HUES64 (cell line): ENCODE measurements at regions not wholly inside any gene's neighbourhood (a gene's known extent, or its start where the extent isn't known, plus 50 kb on each side); places are given as distances from the start of the nearest gene placed in this dataset.

Source experiments
- H3K27ac ChIP-seq: 2 replicates; pipeline ENCODE4 v1.7.0; 2013; ENCODE audit warnings: low read depth, low read length, inconsistent platforms
- H3K27me3 ChIP-seq: 2 replicates; pipeline ENCODE4 v1.6.1; 2013; ENCODE audit warnings: mild to moderate bottlenecking, low read length; ENCODE audit not compliant: insufficient read depth
- H3K36me3 ChIP-seq: 2 replicates; pipeline ENCODE4 v1.6.1; 2013; ENCODE audit warnings: mild to moderate bottlenecking, low read length; ENCODE audit not compliant: insufficient read depth
- H3K4me1 ChIP-seq: 2 replicates; pipeline ENCODE4 v1.6.1; 2013; ENCODE audit warnings: mild to moderate bottlenecking, low read length, moderate library complexity; ENCODE audit not compliant: insufficient read depth
- H3K4me3 ChIP-seq: 2 replicates; pipeline ENCODE4 v1.5.1; 2013; ENCODE audit warnings: mild to moderate bottlenecking, low read length, moderate library complexity
- H3K9ac ChIP-seq: 2 replicates; pipeline ENCODE4 v1.6.1; 2013; ENCODE audit warnings: mild to moderate bottlenecking, low read depth, low read length
- H3K9me3 ChIP-seq: 2 replicates; pipeline ENCODE4 v1.6.1; 2013; ENCODE audit warnings: low read depth, low read length; ENCODE audit not compliant: insufficient read depth
- WGBS: fragments of 150-250, 120-280 bp; methylation state at CpG from one replicate; pipeline ENCODE4 v1.1.7; 2013; ENCODE audit warnings: missing lambda C conversion rate; 5-methylcytosine and 5-hydroxymethylcytosine counted together

DNA sequence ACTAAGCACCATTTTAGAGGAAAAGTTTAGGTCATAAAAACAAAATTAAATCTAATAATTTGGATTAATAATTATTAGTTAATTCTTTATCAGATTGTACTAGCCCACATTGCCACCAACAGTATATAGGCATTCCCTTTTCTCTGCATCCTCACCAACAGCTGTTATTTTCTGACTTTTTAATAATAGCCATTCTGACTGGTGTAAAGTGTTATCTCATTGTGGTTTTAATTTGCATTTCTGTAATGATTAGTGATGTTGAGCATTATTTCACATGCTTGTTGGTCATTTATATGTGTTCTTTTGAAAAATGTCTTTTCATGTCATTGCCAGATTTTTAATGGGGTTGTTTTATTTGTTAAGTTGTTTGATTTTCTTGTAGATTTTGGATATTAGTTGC is 319.1 kb upstream of the SYNCRIP start:
- Histone ChIP-seq H3K4me1 (no peaks in the 10 kb centered on the region), H3K27ac (no peak overlapping the region), H3K9ac (no peak overlapping the region), H3K27me3 (no peaks in the 10 kb centered on the region), H3K4me3 (no peak overlapping the region), H3K9me3 (peaks cover 9% of the 10 kb centered on the region; the same call in 1 of the 2 replicates), H3K36me3 (no peaks in the 10 kb centered on the region)

DNA sequence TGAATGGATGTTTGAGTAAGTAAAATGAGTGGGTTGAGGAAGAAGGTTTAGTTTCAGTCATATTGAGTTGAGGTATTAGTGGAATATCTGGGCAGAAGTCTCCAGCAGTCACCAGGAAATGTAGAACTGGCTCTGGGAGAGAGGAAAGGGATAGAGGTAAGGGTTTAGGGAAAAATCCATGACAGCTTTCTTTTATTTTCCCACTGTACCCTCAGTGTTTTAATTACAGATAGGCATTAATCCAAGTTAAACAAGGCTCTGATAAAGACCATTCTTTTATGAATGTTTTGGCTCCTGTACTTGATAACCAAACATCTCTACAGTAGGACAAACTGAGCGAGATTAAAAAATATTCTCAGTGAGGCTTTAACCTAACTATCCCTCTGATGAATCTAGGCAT is 318.4 kb upstream of the SYNCRIP start:
- Histone ChIP-seq H3K36me3 (no peaks in the 10 kb centered on the region), H3K9ac (no peak overlapping the region), H3K27ac (no peak overlapping the region), H3K4me3 (no peak overlapping the region), H3K9me3 (peaks cover 9% of the 10 kb centered on the region; the same call in 1 of the 2 replicates), H3K27me3 (no peaks in the 10 kb centered on the region), H3K4me1 (no peaks in the 10 kb centered on the region)
- no CpG with 5 or more reads among the region's 1 CpG for WGBS

DNA sequence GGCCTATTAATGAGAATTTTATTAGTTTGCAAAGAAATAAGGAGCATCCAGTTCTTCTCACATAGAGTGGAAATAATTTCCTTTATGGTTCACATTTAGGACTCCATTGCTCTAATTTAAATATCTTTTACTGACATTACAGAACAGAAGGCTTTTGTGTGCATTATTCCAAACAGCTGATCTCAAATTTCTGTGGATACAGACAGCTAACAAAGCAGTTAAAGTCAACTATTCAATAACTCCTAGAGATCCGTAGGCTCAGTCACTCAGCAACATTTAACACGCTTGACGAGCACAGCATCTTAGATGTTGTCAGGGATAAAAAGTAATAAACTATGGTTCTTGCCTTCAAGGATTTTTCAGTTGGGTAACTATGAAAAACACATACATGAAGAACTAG is 305.8 kb upstream of the SYNCRIP start:
- Histone ChIP-seq H3K4me3 (no peak overlapping the region), H3K36me3 (no peaks in the 10 kb centered on the region), H3K27me3 (no peaks in the 10 kb centered on the region), H3K9ac (no peak overlapping the region), H3K4me1 (no peaks in the 10 kb centered on the region), H3K9me3 (peaks cover 3% of the 10 kb centered on the region; the same call in 1 of the 2 replicates), H3K27ac (no peak overlapping the region)
- 100% methylated on average over 3 of the region's 3 CpGs for WGBS

DNA sequence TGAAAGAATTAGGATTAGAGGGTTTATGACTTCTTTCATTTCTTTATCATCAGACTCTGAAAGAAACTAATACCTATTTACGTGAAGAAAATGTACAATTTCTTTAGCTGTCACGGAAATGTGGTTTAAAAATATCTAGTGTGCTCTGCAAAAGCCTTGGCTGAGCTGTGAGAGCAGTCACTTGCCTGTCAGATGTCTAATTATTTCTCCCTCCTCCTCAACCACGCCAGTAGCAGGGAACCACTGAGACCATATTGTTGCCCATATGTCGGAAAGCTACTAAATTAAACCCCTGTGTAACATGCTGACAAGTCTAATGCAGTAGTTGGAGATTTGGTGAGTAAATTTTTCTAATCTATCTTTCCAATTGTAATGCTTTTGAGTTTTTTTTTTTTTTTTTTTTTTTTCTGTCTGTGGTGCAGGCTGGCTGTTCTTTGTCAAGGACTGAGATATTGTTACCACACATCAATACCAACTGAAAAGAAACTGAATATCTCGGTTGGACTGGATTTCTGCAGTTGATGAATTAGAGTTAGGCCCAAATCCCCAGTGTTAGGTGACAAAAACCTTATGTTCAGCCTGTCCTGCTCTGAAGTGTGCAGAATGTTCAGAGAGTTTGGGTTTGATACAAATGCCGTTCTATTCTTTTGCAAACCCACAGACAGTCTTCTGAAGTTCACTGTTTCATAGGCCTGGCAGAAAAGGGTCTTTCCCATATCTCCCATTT is 302.9 kb upstream of the SYNCRIP start:
- Histone ChIP-seq H3K4me1 (no peaks in the 10 kb centered on the region), H3K9me3 (no peaks in the 10 kb centered on the region), H3K9ac (no peak overlapping the region), H3K36me3 (no peaks in the 10 kb centered on the region), H3K27ac (no peak overlapping the region), H3K4me3 (no peak overlapping the region), H3K27me3 (no peaks in the 10 kb centered on the region)
- 95% methylated on average over 6 of the region's 6 CpGs for WGBS

DNA sequence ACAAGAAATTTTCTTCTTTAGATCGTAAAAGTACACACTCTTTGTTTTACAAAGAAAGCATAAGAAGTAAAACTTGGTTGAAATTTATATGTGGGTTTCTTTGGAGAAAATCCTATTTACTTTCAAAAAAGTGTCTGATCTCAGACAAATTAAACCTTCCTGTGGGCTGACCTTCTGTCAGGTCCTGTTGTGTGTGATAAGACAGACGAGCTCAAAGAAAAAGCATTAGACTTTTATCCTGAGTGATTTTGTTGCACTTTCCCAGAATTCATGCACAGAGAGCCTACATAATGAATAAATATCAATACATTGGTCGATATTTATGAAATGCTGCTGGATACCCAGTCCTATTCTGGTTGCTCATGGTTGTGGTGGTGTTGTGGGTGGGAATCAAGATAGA is 302.1 kb upstream of the SYNCRIP start:
- H3K27ac ChIP-seq = no peak overlapping the region
- H3K9me3 ChIP-seq = no peaks in the 10 kb centered on the region
- no peak overlapping the region for H3K9ac ChIP-seq
- no peaks in the 10 kb centered on the region for H3K36me3 ChIP-seq
- no peaks in the 10 kb centered on the region for H3K4me1 ChIP-seq
- WGBS = 83% methylated on average over 2 of the region's 3 CpGs
- H3K4me3 ChIP-seq = no peak overlapping the region
- no peaks in the 10 kb centered on the region for H3K27me3 ChIP-seq

DNA sequence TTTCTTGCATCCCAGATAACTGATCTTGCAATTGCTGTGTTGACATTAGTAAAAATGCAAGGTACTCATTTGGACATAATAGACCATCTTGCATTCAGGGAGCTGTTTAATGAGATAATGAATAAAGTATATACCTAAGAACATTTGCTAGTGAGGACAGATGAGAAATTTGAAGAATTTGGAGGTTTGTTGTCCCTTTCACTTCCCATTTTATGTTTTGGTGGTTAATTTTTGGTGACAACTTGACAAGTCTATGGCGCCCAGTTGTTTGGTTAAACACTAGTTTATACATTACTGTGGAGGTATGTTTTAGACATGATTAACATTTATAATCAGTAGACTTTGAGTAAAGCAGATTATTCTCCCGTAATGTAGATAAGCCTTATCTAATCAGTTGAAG is 300.2 kb upstream of the SYNCRIP start:
- no peaks in the 10 kb centered on the region for H3K27me3 ChIP-seq

DNA sequence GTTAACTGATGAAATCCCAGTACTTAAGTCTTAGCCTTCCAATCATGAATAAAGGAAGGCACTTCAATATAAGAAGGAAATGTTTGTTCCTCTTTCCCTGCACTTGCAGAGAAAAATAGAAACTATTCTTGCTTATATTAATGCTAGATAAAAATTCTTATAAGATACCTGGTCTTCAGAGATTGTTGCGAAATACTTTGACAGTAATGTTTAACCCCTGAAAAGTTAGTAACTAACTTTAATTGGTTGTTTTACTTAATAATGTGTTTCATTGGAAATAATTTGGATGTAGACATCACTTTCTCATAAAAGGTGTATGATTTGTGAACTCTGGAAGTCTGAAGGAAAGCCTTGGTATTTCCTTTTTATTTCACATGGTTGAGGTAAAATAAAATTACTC is 294.2 kb upstream of the SYNCRIP start:
- no peaks in the 10 kb centered on the region for H3K27me3 ChIP-seq
- H3K36me3 ChIP-seq = no peaks in the 10 kb centered on the region
- no peak overlapping the region for H3K27ac ChIP-seq
- no peak overlapping the region for H3K9ac ChIP-seq
- 100% methylated on average over 1 of the region's 1 CpG for WGBS
- no peak overlapping the region for H3K4me3 ChIP-seq
- peaks cover 26% of the 10 kb centered on the region for H3K9me3 ChIP-seq
- no peaks in the 10 kb centered on the region for H3K4me1 ChIP-seq

More for the DNA sequence above, 300.2 kb upstream of the SYNCRIP start:
- H3K9me3 ChIP-seq = peaks cover 1% of the 10 kb centered on the region
- no peak overlapping the region for H3K4me3 ChIP-seq
- no peaks in the 10 kb centered on the region for H3K4me1 ChIP-seq
- WGBS = 92% methylated on average over 1 of the region's 2 CpGs
- no peak overlapping the region for H3K9ac ChIP-seq
- no peaks in the 10 kb centered on the region for H3K36me3 ChIP-seq
- H3K27ac ChIP-seq = no peak overlapping the region

DNA sequence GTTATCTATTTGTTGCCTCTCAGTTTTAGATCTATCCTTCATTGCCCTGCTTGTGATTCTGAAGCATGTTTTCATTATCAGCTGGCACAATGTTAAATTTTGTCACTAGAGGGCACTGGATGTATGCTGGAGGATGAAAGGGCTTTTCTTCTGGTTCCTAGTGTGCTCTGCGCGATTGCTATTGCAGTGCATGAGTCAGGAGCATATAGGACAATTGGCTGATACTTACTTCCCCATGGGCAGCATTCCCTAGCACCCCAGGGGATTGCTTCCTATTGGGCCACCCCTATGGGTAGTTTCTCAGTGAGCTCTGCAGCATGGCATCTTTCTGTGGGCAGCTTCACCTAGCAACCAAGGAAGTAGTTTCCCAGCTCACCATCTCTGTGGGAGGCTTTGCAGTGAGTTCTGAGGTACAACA is 280.3 kb upstream of the SYNCRIP start:
- H3K4me3 ChIP-seq = no peak overlapping the region
- H3K9me3 ChIP-seq = no peaks in the 10 kb centered on the region
- no peaks in the 10 kb centered on the region for H3K36me3 ChIP-seq
- no peaks in the 10 kb centered on the region for H3K4me1 ChIP-seq
- 13% methylated on average over 2 of the region's 2 CpGs for WGBS
- no peak overlapping the region for H3K9ac ChIP-seq
- H3K27me3 ChIP-seq = no peaks in the 10 kb centered on the region
- H3K27ac ChIP-seq = no peak overlapping the region

DNA sequence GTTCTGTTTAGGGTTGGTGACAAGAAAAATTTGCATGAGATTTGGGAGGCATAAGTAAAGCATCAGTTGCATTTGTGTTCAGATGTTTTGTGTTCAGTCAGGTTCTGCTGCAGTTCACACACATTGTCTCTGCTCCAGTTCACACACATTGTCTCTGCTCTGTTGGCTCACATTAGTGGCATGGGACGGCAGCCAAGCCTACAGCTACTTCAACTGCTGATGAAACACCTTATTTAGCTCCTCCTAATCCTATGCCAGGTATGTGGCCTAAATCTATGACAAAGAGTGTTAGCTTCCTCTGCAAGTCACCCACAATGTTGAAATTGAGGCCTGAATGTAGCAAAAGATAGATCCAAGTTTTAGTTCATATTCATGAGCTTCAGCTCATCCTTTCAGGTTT is 278.1 kb upstream of the SYNCRIP start:
- Histone ChIP-seq H3K4me1 (no peaks in the 10 kb centered on the region), H3K9me3 (no peaks in the 10 kb centered on the region), H3K27ac (no peak overlapping the region), H3K4me3 (no peak overlapping the region), H3K9ac (no peak overlapping the region), H3K36me3 (no peaks in the 10 kb centered on the region), H3K27me3 (no peaks in the 10 kb centered on the region)
- WGBS = 78% methylated on average over 1 of the region's 1 CpG

DNA sequence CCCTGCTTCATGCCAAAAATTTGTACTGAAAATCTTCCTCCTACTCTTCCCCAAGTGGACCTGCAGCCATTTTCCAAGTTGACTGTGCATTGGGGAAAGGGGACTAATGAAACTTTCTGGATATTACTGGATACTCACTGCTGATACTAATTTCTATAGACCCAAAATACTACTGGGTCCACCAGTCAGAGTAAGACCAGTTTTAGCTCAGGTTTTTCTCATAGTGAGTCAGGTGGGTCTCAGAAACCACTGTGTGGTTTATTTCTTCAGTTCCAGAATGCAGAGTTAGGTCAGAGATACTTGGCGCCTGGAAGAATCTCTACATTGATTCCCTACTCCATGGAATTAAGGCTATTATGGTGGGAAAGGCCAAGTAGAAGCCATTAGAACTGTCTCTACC is 274.8 kb upstream of the SYNCRIP start:
- H3K4me3 ChIP-seq = no peak overlapping the region
- no peaks in the 10 kb centered on the region for H3K9me3 ChIP-seq
- WGBS = no CpG with 5 or more reads among the region's 1 CpG
- no peaks in the 10 kb centered on the region for H3K36me3 ChIP-seq
- H3K27ac ChIP-seq = no peak overlapping the region
- no peaks in the 10 kb centered on the region for H3K27me3 ChIP-seq
- H3K9ac ChIP-seq = no peak overlapping the region
- H3K4me1 ChIP-seq = no peaks in the 10 kb centered on the region

DNA sequence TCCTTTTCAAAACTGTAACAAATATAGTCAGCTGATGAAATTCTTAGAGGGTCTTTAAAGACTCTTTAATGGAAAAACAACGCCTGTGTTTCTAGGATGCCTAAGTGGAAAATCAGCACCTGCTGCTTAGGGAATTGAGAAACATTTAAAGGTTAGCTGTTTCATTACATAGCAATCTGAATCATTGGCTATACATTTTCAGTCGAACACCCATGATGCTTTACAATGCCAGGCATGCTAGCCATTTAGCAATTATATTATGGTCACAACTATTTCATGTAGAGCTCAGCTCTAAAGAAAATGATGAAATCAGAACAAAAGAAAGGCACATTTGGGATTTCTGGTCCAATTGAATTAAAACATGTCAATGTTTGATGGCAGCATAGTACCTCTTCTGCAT is 270.3 kb upstream of the SYNCRIP start:
- WGBS = 85% methylated on average over 2 of the region's 2 CpGs
- Histone ChIP-seq H3K4me3 (no peak overlapping the region), H3K36me3 (no peaks in the 10 kb centered on the region), H3K27me3 (no peaks in the 10 kb centered on the region), H3K4me1 (no peaks in the 10 kb centered on the region), H3K9ac (no peak overlapping the region), H3K27ac (no peak overlapping the region), H3K9me3 (peaks cover 10% of the 10 kb centered on the region; the same call in 1 of the 2 replicates)

DNA sequence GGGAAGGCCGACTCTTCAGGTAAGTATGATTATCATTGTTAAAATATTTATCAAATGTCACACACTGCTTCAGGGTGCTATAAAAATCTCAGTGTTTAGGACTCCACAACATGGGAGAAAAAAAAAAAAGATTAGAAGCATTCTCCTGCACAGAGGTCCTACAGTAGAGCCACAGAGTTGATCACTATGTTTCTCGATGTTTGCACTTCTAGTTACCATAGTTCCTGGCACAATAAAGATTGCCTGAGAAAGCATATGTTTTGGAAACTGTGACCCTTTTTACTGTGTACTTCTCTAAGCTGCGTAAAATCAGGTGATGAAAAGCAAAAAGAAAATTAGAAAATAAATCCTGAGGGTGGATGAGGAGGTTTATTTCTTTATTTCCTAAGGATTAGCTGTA is 269.9 kb upstream of the SYNCRIP start:
- 91% methylated on average over 2 of the region's 3 CpGs for WGBS
- H3K4me3 ChIP-seq = no peak overlapping the region

More for the DNA sequence above, 269.9 kb upstream of the SYNCRIP start:
- Histone ChIP-seq H3K36me3 (no peaks in the 10 kb centered on the region), H3K9ac (no peak overlapping the region), H3K4me1 (no peaks in the 10 kb centered on the region), H3K27me3 (no peaks in the 10 kb centered on the region), H3K9me3 (peaks cover 12% of the 10 kb centered on the region; the same call in 1 of the 2 replicates), H3K27ac (no peak overlapping the region)
